H1 (cell line): ENCODE measurements at regions not wholly inside any gene's neighbourhood (a gene's known extent, or its start where the extent isn't known, plus 50 kb on each side); places are given as distances from the start of the nearest gene placed in this dataset.

ENCODE experiments used
- CTCF ChIA-PET: fragments of 300-600 bp; sonication (Branson Sonifier 250); formaldehyde crosslinking; loops from one replicate; lab custom pipeline; 2021; ENCODE audit not compliant: partially characterized antibody; lab: Charles Lee
- POLR2A ChIA-PET: fragments of 300-600 bp; sonication (Branson Sonifier 250); formaldehyde crosslinking; loops from one replicate; lab custom pipeline; 2021; ENCODE audit warnings: inconsistent platforms; ENCODE audit not compliant: partially characterized antibody; lab: Charles Lee
- DNase-seq, 2 experiments: peaks; one replicate each; pipeline versions ENCODE4 v3.0.0 to v3.0.0-alpha.2; 2010 to 2022; ENCODE audit warnings: low spot score in 2 of 2, low read depth in 1 of 2, mixed read lengths in 1 of 2
- FAIRE-seq: peaks from 2 replicates; lab custom pipeline; 2011; peaks lifted over from hg19 to GRCh38; lab: Jason Lieb, UNC
- H2AFZ ChIP-seq: 2 replicates; pipeline ENCODE4 v1.8.1; 2012; ENCODE audit warnings: low read length, inconsistent platforms
- H2AK5ac ChIP-seq: 2 replicates; pipeline ENCODE4 v1.6.1; 2013; ENCODE audit warnings: low read depth, low read length
- H2BK120ac ChIP-seq: replicated peaks from 2 replicates; pipeline ENCODE3; 2013; ENCODE audit warnings: low read depth, low read length, inconsistent platforms
- H2BK12ac ChIP-seq: 2 replicates; pipeline ENCODE4 v1.6.1; 2013; ENCODE audit warnings: low read depth, low read length
- H2BK15ac ChIP-seq: 2 replicates; pipeline ENCODE4 v1.6.1; 2013; ENCODE audit warnings: low read length
- H2BK20ac ChIP-seq: 2 replicates; pipeline ENCODE4 v1.6.1; 2013; ENCODE audit warnings: low read length
- H2BK5ac ChIP-seq: 2 replicates; pipeline ENCODE4 v1.6.1; 2013; ENCODE audit warnings: low read depth, low read length
- H3K14ac ChIP-seq: 2 replicates; pipeline ENCODE4 v1.6.1; 2013; ENCODE audit warnings: inconsistent platforms; ENCODE audit not compliant: insufficient read length
- H3K18ac ChIP-seq: 2 replicates; pipeline ENCODE4 v1.6.1; 2013; ENCODE audit warnings: low read length; ENCODE audit errors: extremely low read depth
- H3K23ac ChIP-seq: 2 replicates; pipeline ENCODE4 v1.6.1; 2013; ENCODE audit warnings: inconsistent platforms; ENCODE audit not compliant: insufficient read length
- H3K23me2 ChIP-seq: 2 replicates; pipeline ENCODE4 v1.6.1; 2013; ENCODE audit warnings: low read depth, low read length
- H3K27ac ChIP-seq: 2 replicates; pipeline ENCODE4 v1.6.1; 2011; ENCODE audit warnings: low read depth, low read length, inconsistent platforms
- H3K27me3 ChIP-seq, 4 experiments: replicated peaks in 1 of 4; 1 replicate in 1 of 4; 2 replicates in 3 of 4; pipeline versions ENCODE4 v1.6.1 to v1.8.1; 2011 to 2013; ENCODE audit warnings: low read length in 3 of 4, mild to moderate bottlenecking in 3 of 4, inconsistent platforms in 2 of 4, mixed read lengths in 2 of 4, moderate library complexity in 1 of 4; ENCODE audit not compliant: control insufficient read depth in 3 of 4, insufficient read depth in 3 of 4; ENCODE audit errors: extremely low read depth in 1 of 4
- H3K36me3 ChIP-seq, 4 experiments: 2 replicates each; pipeline versions ENCODE4 v1.6.1 to v1.8.1; 2011 to 2013; ENCODE audit warnings: mild to moderate bottlenecking in 4 of 4, low read length in 3 of 4, moderate library complexity in 2 of 4, control low read depth in 1 of 4, inconsistent platforms in 1 of 4; ENCODE audit not compliant: insufficient read depth in 4 of 4, control insufficient read depth in 2 of 4
- H3K4ac ChIP-seq: replicated peaks from 2 replicates; pipeline ENCODE3; 2013; ENCODE audit warnings: low read length, low read depth, mixed read lengths, inconsistent platforms; ENCODE audit not compliant: insufficient read length
- H3K4me1 ChIP-seq, 4 experiments: replicated peaks in 1 of 4; 1 replicate in 1 of 4; 2 replicates in 3 of 4; pipeline versions ENCODE4 v1.6.1 to v1.8.1; 2011 to 2013; ENCODE audit warnings: low read length in 3 of 4, inconsistent platforms in 2 of 4, mixed read lengths in 1 of 4; ENCODE audit not compliant: insufficient read depth in 4 of 4, control insufficient read depth in 3 of 4
- H3K4me2 ChIP-seq, 2 experiments: 2 replicates each; pipeline versions ENCODE4 v1.6.1 to v1.8.1; 2011 to 2013; ENCODE audit warnings: low read depth in 2 of 2, low read length in 2 of 2, control low read depth in 1 of 2, inconsistent platforms in 1 of 2, mild to moderate bottlenecking in 1 of 2; ENCODE audit not compliant: insufficient read depth in 1 of 2
- H3K4me3 ChIP-seq, 4 experiments: fragments of 200-600, 300-600 bp in 1 of 4; sonication (generic), shearing (Covaris generic), sonication (Bioruptor Twin) in 1 of 4; 2 replicates each; pipeline versions ENCODE4 v1.5.1 to v1.8.1; 2011 to 2016; ENCODE audit warnings: low read length in 4 of 4, low read depth in 3 of 4, control low read depth in 2 of 4, inconsistent platforms in 2 of 4, mild to moderate bottlenecking in 2 of 4, mixed read lengths in 1 of 4, moderate library complexity in 1 of 4; ENCODE audit not compliant: insufficient read depth in 2 of 4; ENCODE audit errors: extremely low read depth in 1 of 4
- H3K56ac ChIP-seq: replicated peaks from 2 replicates; pipeline ENCODE3; 2013; ENCODE audit warnings: low read depth, mild to moderate bottlenecking, mixed read lengths, low read length, inconsistent platforms; ENCODE audit not compliant: insufficient read length
- H3K79me1 ChIP-seq: 2 replicates; pipeline ENCODE4 v1.6.1; 2013; ENCODE audit warnings: low read depth, low read length, control low read depth
- H3K79me2 ChIP-seq, 2 experiments: 2 replicates each; pipeline versions ENCODE4 v1.6.1 to v1.8.1; 2012 to 2013; ENCODE audit warnings: low read length in 2 of 2, mild to moderate bottlenecking in 2 of 2, inconsistent platforms in 1 of 2; ENCODE audit not compliant: insufficient read depth in 2 of 2, control insufficient read depth in 1 of 2
- H3K9ac ChIP-seq, 4 experiments: replicated peaks in 1 of 4; 1 replicate in 1 of 4; 2 replicates in 3 of 4; pipeline versions ENCODE4 v1.6.1 to v1.8.1; 2011 to 2013; ENCODE audit warnings: low read depth in 3 of 4, low read length in 3 of 4, control low read depth in 2 of 4, mild to moderate bottlenecking in 2 of 4, moderate library complexity in 2 of 4, inconsistent platforms in 1 of 4; ENCODE audit errors: extremely low read depth in 1 of 4
- H3K9me3 ChIP-seq, 2 experiments: 2 replicates each; pipeline versions ENCODE4 v1.6.1 to v1.8.1; 2012 to 2013; ENCODE audit warnings: mild to moderate bottlenecking in 2 of 2, moderate library complexity in 2 of 2, control low read depth in 1 of 2, inconsistent platforms in 1 of 2, low read depth in 1 of 2, low read length in 1 of 2, mixed read lengths in 1 of 2; ENCODE audit not compliant: insufficient read depth in 2 of 2
- H4K20me1 ChIP-seq, 2 experiments: replicated peaks in 1 of 2; 2 replicates each; pipeline versions ENCODE3 to v1.8.1; 2011 to 2013; ENCODE audit warnings: inconsistent platforms in 2 of 2, low read length in 2 of 2, mild to moderate bottlenecking in 1 of 2; ENCODE audit not compliant: insufficient read depth in 2 of 2, control insufficient read depth in 1 of 2
- H4K5ac ChIP-seq: 2 replicates; pipeline ENCODE4 v1.6.1; 2013; ENCODE audit warnings: low read length, low read depth, mixed read lengths, inconsistent platforms; ENCODE audit not compliant: insufficient read length
- H4K8ac ChIP-seq: 2 replicates; pipeline ENCODE4 v1.8.0; 2013; ENCODE audit warnings: mild to moderate bottlenecking, moderate library complexity, low read length, inconsistent platforms; ENCODE audit not compliant: insufficient read depth; ENCODE audit errors: extremely low read depth
- H4K91ac ChIP-seq: replicated peaks from 2 replicates; pipeline ENCODE3; 2013; ENCODE audit warnings: low read length, mixed read lengths, inconsistent platforms; ENCODE audit not compliant: insufficient read length
- ASH2L ChIP-seq: fragments of 200-600, 300-600 bp; sonication (generic); IDR thresholded peaks from one replicate; pipeline ENCODE4 v1.7.1; 2017; ENCODE audit warnings: low read length
- CBX5 ChIP-seq: fragments of 300-800, 300-1000 bp; sonication (generic); IDR thresholded peaks from 2 replicates; pipeline ENCODE4 v1.7.1; 2016; ENCODE audit warnings: antibody characterized with exemption, low read length, low read depth
- CHD1 ChIP-seq: IDR thresholded peaks from 2 replicates; pipeline ENCODE4 v1.6.1; 2012; ENCODE audit warnings: low read depth, low read length, improper control_type of control experiment
- CREB1 ChIP-seq: IDR thresholded peaks from 2 replicates; pipeline ENCODE4 v1.6.1; 2012; ENCODE audit warnings: inconsistent platforms
- NANOG ChIP-seq: IDR thresholded peaks from 2 replicates; pipeline ENCODE4 v1.6.1; 2011; ENCODE audit warnings: low read length, low read depth, mild to moderate bottlenecking, inconsistent platforms; ENCODE audit not compliant: insufficient read depth, poor library complexity, severe bottlenecking
- SP4 ChIP-seq: IDR thresholded peaks from 2 replicates; pipeline ENCODE4 v1.6.1; 2012; ENCODE audit warnings: low read length, inconsistent platforms
- TAF7 ChIP-seq: optimal IDR thresholded peaks from 2 replicates; pipeline ENCODE3; 2011; ENCODE audit warnings: low read depth, mild to moderate bottlenecking, inconsistent platforms, low read length, moderate library complexity, borderline replicate concordance
- WGBS, 2 experiments: shearing (Covaris generic) in 1 of 2; methylation state at CpG; one replicate each; pipeline versions ENCODE4 v1.1.6 to v1.1.7; 2013 to 2015; ENCODE audit warnings: low lambda C conversion rate in 2 of 2, mixed read lengths in 2 of 2, inconsistent platforms in 1 of 2, low coverage in 1 of 2, missing lambda C conversion rate in 1 of 2; ENCODE audit not compliant: insufficient replicate concordance in 2 of 2, insufficient coverage in 1 of 2, insufficient read length in 1 of 2; ENCODE audit errors: extremely low coverage in 1 of 2, missing lambda C conversion rate in 1 of 2; 5-methylcytosine and 5-hydroxymethylcytosine counted together
- TF ChIP-seq, protein P1 (sequence below): IDR thresholded peaks from 2 replicates; pipeline ENCODE4 v1.6.1; 2011; ENCODE audit warnings: low read depth, mild to moderate bottlenecking, low read length; ENCODE audit not compliant: insufficient read depth

- no peak for DNase-seq
- H3K14ac ChIP-seq = no peak overlapping the region
- H3K4me3 ChIP-seq = no peak overlapping the region
- no peak overlapping the region for H3K4ac ChIP-seq
- no peak overlapping the region for H3K27ac ChIP-seq
- POLR2A ChIA-PET = no interaction called here
- H3K4me2 ChIP-seq = no peak overlapping the region
- no peak overlapping the region for H3K9ac ChIP-seq
- H3K27me3 ChIP-seq = no peaks in the 10 kb centered on the region
- H2BK12ac ChIP-seq = no peak overlapping the region
- no peaks in the 10 kb centered on the region for H3K9me3 ChIP-seq
- TF ChIP-seq CHD1 (no peak), CREB1 (no peak), ASH2L (no peak), CBX5 (no peak), TAF7 (no peak), SP4 (no peak), NANOG (no peak)
- TF ChIP-seq, protein P1, sequence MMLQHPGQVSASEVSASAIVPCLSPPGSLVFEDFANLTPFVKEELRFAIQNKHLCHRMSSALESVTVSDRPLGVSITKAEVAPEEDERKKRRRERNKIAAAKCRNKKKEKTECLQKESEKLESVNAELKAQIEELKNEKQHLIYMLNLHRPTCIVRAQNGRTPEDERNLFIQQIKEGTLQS = no peak
- TF ChIP-seq, all 59 proteins: peak for 0
- H3K18ac ChIP-seq = no peak overlapping the region
- no peaks in the 10 kb centered on the region for H3K79me1 ChIP-seq
- H4K20me1 ChIP-seq = no peaks in the 10 kb centered on the region
- no peak for FAIRE-seq
- no peak overlapping the region for H4K91ac ChIP-seq
- H3K23ac ChIP-seq = no peak overlapping the region
- no peak overlapping the region for H2AFZ ChIP-seq
- H2BK15ac ChIP-seq = no peak overlapping the region
- WGBS, 2 experiments = 93% methylated on average over 15 of the region's 15 CpGs; no CpG with 5 or more reads in 1 of the 2 experiments
- no peaks in the 10 kb centered on the region for H3K79me2 ChIP-seq
- H3K56ac ChIP-seq = no peak overlapping the region
- no peak overlapping the region for H2AK5ac ChIP-seq
- no peaks in the 10 kb centered on the region for H3K36me3 ChIP-seq
- no peaks in the 10 kb centered on the region for H3K23me2 ChIP-seq
- no peak overlapping the region for H2BK20ac ChIP-seq
- H4K8ac ChIP-seq = no peak overlapping the region
- H2BK5ac ChIP-seq = no peak overlapping the region
- no peak overlapping the region for H4K5ac ChIP-seq
- CTCF ChIA-PET = interaction anchor here (0.6 kb wide), 1 partner anchor 90 kb away, joined by 3 read pairs; no protein-coding TSS in a partner anchor
- H2BK120ac ChIP-seq = no peak overlapping the region
- no peaks in the 10 kb centered on the region for H3K4me1 ChIP-seq
These were observed 276.8 kb upstream of the PFKP start for GRCh38 chr10:2790396-2791188.
